GM12878 (cell line): ENCODE measurements at regions not wholly inside any gene's neighbourhood (a gene's known extent, or its start where the extent isn't known, plus 50 kb on each side); places are given as distances from the start of the nearest gene placed in this dataset.

Source experiments
- ATAC-seq: fragments of 200-7000 bp; cut with Tn5 transposase; 3 replicates; pipeline ENCODE4 v1.9.1; 2020; ENCODE audit warnings: mild to moderate bottlenecking, moderate library complexity
- BruUV-seq: library from RNA; stranded (reverse); fragments of 400-500 nt; replicated peaks from 2 replicates; lab custom pipeline; 2021; lab: Mats Ljungman, UMichigan
- CTCF ChIA-PET: fragments of 300-600 bp; sonication (Branson Sonifier 250); formaldehyde crosslinking; extraction: SDS; loops from one replicate; lab custom pipeline; 2021; ENCODE audit warnings: inconsistent platforms; lab: Yijun Ruan, JAX
- POLR2A ChIA-PET: fragments of 350-600 bp; formaldehyde crosslinking; extraction: SDS; loops from one replicate; lab custom pipeline; 2021; ENCODE audit warnings: inconsistent platforms; lab: Charles Lee
- RAD21 ChIA-PET: fragments of 300-600 bp; sonication (Branson Sonifier 250); formaldehyde crosslinking; loops from one replicate; lab custom pipeline; 2023; ENCODE audit warnings: antibody characterized with exemption; ENCODE audit not compliant: unreplicated experiment; lab: Charles Lee
- SMC1A ChIA-PET: fragments of 300-600 bp; sonication (Branson Sonifier 250); formaldehyde crosslinking; loops from one replicate; lab custom pipeline; 2023; ENCODE audit not compliant: unreplicated experiment, uncharacterized antibody; lab: Charles Lee
- DNase-seq: peaks from one replicate; pipeline ENCODE4 v3.0.0-alpha.2; 2011; ENCODE audit warnings: low read depth, low spot score
- FAIRE-seq: peaks from 3 replicates; lab custom pipeline; 2011; peaks lifted over from hg19 to GRCh38; lab: Jason Lieb, UNC
- H2AFZ ChIP-seq: 2 replicates; pipeline ENCODE4 v1.6.0; 2011; ENCODE audit warnings: low read depth, low read length, control low read depth; ENCODE audit not compliant: control insufficient read depth
- H3K27ac ChIP-seq: 2 replicates; pipeline ENCODE4 v1.5.1; 2011; ENCODE audit warnings: control low read depth; ENCODE audit not compliant: control insufficient read depth, insufficient read depth
- H3K27me3 ChIP-seq, 2 experiments: replicated peaks in 1 of 2; 2 replicates each; pipeline versions ENCODE4 v1.6.0 to v1.6.1; 2011; ENCODE audit warnings: low read length in 1 of 2; ENCODE audit not compliant: control insufficient read depth in 2 of 2, insufficient read depth in 2 of 2
- H3K36me3 ChIP-seq, 2 experiments: 2 replicates each; pipeline ENCODE4 v1.5.1; 2011; ENCODE audit warnings: low read length in 1 of 2; ENCODE audit not compliant: control insufficient read depth in 2 of 2, insufficient read depth in 2 of 2
- H3K4me1 ChIP-seq: 2 replicates; pipeline ENCODE4 v1.6.1; 2011; ENCODE audit warnings: mild to moderate bottlenecking, low read length, moderate library complexity, mixed read lengths; ENCODE audit not compliant: control insufficient read depth, insufficient read depth
- H3K4me2 ChIP-seq: 2 replicates; pipeline ENCODE4 v1.6.0; 2011; ENCODE audit warnings: control low read depth; ENCODE audit not compliant: control insufficient read depth, insufficient read depth
- H3K4me3 ChIP-seq: fragments of 200-600 bp; sonication (generic); 2 replicates; pipeline ENCODE4 v1.5.1; 2016
- H3K79me2 ChIP-seq: 2 replicates; pipeline ENCODE4 v1.6.0; 2011; ENCODE audit warnings: low read length; ENCODE audit not compliant: control insufficient read depth, insufficient read depth
- H3K9ac ChIP-seq: 2 replicates; pipeline ENCODE4 v1.8.0; 2011; ENCODE audit warnings: low read length, control low read depth, mixed read lengths; ENCODE audit not compliant: control insufficient read depth, insufficient read depth
- H3K9me3 ChIP-seq: replicated peaks from 3 replicates; pipeline ENCODE4 v1.5.1; 2011; ENCODE audit warnings: mild to moderate bottlenecking, low read length; ENCODE audit not compliant: control insufficient read depth, insufficient read depth
- H4K20me1 ChIP-seq: 2 replicates; pipeline ENCODE4 v1.6.0; 2011; ENCODE audit not compliant: control insufficient read depth, insufficient read depth
- ATF3 ChIP-seq: IDR thresholded peaks from 2 replicates; pipeline ENCODE4 v1.6.1; 2011; ENCODE audit warnings: low read depth, mild to moderate bottlenecking, low read length, moderate library complexity, borderline replicate concordance; ENCODE audit errors: extremely low read depth
- BRCA1 ChIP-seq: IDR thresholded peaks from 2 replicates; pipeline ENCODE4 v1.6.1; 2011; ENCODE audit warnings: low read depth, low read length, improper control_type of control experiment
- IRF5 ChIP-seq: fragments of 450-650 bp; IDR thresholded peaks from 2 replicates; pipeline ENCODE4 v1.6.1; 2017; ENCODE audit warnings: borderline replicate concordance
- NKRF ChIP-seq: fragments of 450-650 bp; conservative IDR thresholded peaks from 2 replicates; pipeline ENCODE4 v1.6.1; 2017; ENCODE audit warnings: mild to moderate bottlenecking, moderate library complexity
- PAX8 ChIP-seq: fragments of 450-650 bp; IDR thresholded peaks from 2 replicates; pipeline ENCODE4 v1.6.1; 2017; ENCODE audit warnings: mild to moderate bottlenecking, moderate library complexity
- RAD21 ChIP-seq: IDR thresholded peaks from 2 replicates; pipeline ENCODE4 v1.6.1; 2011; ENCODE audit warnings: mild to moderate bottlenecking, low read depth, low read length, moderate library complexity; ENCODE audit not compliant: insufficient read depth
- REST ChIP-seq: IDR thresholded peaks from 2 replicates; pipeline ENCODE4 v1.6.1; 2012; ENCODE audit warnings: mild to moderate bottlenecking, low read depth, low read length
- RUNX3 ChIP-seq: IDR thresholded peaks from 2 replicates; pipeline ENCODE4 v1.6.1; 2012; ENCODE audit warnings: low read length, inconsistent platforms
- ZNF622 ChIP-seq: fragments of 450-650 bp; IDR thresholded peaks from 2 replicates; pipeline ENCODE4 v1.6.1; 2017; ENCODE audit warnings: mild to moderate bottlenecking, inconsistent platforms
- WGBS: methylation state at CpG from one replicate; pipeline ENCODE4 v1.1.6; 2016; ENCODE audit warnings: low lambda C conversion rate; ENCODE audit not compliant: insufficient replicate concordance, insufficient coverage; ENCODE audit errors: missing lambda C conversion rate; 5-methylcytosine and 5-hydroxymethylcytosine counted together
- in situ Hi-C: fragments of 300-500 bp; cut with MboI; formaldehyde crosslinking; loops from 9 replicates; pipeline ENCODE4 v1.14.3; 2018; ENCODE audit warnings: mixed read lengths
- intact Hi-C: fragments of 100-400 bp; cut with micrococcal nuclease; formaldehyde crosslinking; loops from one replicate; pipeline ENCODE4 v1.14.2; 2022; ENCODE audit not compliant: unreplicated experiment

- ATAC-seq, result no peak
- SMC1A ChIA-PET, result no interaction called here
- WGBS, result 21% methylated on average over 6 of the region's 6 CpGs
- in situ Hi-C loops (no loop called here), intact Hi-C loops (no loop called here)
- POLR2A ChIA-PET, result no interaction called here
- H3K9me3 ChIP-seq, result no peaks in the 10 kb centered on the region
- CTCF ChIA-PET, result interaction anchor here (1.0 kb wide), 1 partner anchor 10 kb away, joined by 3 read pairs; no protein-coding TSS in a partner anchor
- no peak overlapping the region for H3K4me2 ChIP-seq
- no peaks in the 10 kb centered on the region for H3K36me3 ChIP-seq
- H4K20me1 ChIP-seq, result no peaks in the 10 kb centered on the region
- no peak overlapping the region for H3K27ac ChIP-seq
- H3K79me2 ChIP-seq, result no peaks in the 10 kb centered on the region
- RAD21 ChIA-PET, result no interaction called here
- H2AFZ ChIP-seq, result no peak overlapping the region
- no peak for FAIRE-seq
- no peak for DNase-seq
- BruUV-seq, result no TSS peak
- no peak overlapping the region for H3K9ac ChIP-seq
- peaks cover 0 to 5% of the 10 kb centered on the region in 2 experiments; a peak in 2 of 4 replicates for H3K27me3 ChIP-seq
- H3K4me1 ChIP-seq, result no peaks in the 10 kb centered on the region
- TF ChIP-seq PAX8 (no peak), ATF3 (no peak), IRF5 (no peak), REST (no peak), RAD21 (no peak), RUNX3 (no peak), NKRF (no peak), BRCA1 (no peak), ZNF622 (no peak)
- H3K4me3 ChIP-seq, result no peak overlapping the region
Measured at GRCh38 chr15:52923626-52924025, 133.5 kb upstream of the ONECUT1 start.
